K562 (cell line): ENCODE measurements at regions not wholly inside any gene's neighbourhood (a gene's known extent, or its start where the extent isn't known, plus 50 kb on each side); places are given as distances from the start of the nearest gene placed in this dataset.

Experiments used
- ATAC-seq: fragments of 200-7000 bp; cut with Tn5 transposase; 3 replicates; pipeline ENCODE4 v1.9.1; 2020; ENCODE audit warnings: moderate library complexity
- BruUV-seq: library from RNA; stranded (reverse); fragments of 400-500 nt; replicated peaks from 2 replicates; lab custom pipeline; 2021; lab: Mats Ljungman, UMichigan
- CTCF ChIA-PET: fragments of 300-600 bp; formaldehyde crosslinking; extraction: SDS; loops from one replicate; lab custom pipeline; 2021; ENCODE audit warnings: low intra/inter-chr PET ratio; lab: Yijun Ruan, JAX
- POLR2A ChIA-PET: fragments of 300-600, 350-650 bp; sonication (Branson Sonifier 250); formaldehyde crosslinking; extraction: SDS; loops from one replicate; lab custom pipeline; 2021; ENCODE audit warnings: antibody characterized with exemption, inconsistent platforms; lab: Yijun Ruan, JAX
- DNase-seq, 4 experiments: peaks; one replicate each; pipeline versions ENCODE4 v3.0.0 to v3.0.0-alpha.2; 2011 to 2018; ENCODE audit warnings: low spot score in 3 of 4, mixed read lengths in 3 of 4; ENCODE audit errors: extremely low read depth in 1 of 4
- FAIRE-seq: peaks from 2 replicates; lab custom pipeline; 2011; peaks lifted over from hg19 to GRCh38; lab: Jason Lieb, UNC
- H2AFZ ChIP-seq: 2 replicates; pipeline ENCODE4 v1.6.0; 2011; ENCODE audit warnings: low read depth, low read length, control low read depth, inconsistent platforms
- H3K27ac ChIP-seq: fragments of 200-600 bp; 3 replicates; pipeline ENCODE4 v1.8.0; 2011; ENCODE audit warnings: low read depth, mild to moderate bottlenecking, control low read depth, inconsistent platforms, low read length, moderate library complexity, mixed read lengths; ENCODE audit errors: extremely low read depth
- H3K27me3 ChIP-seq, 2 experiments: fragments of 300-600 bp in 1 of 2; 2 replicates in 1 of 2; 3 replicates in 1 of 2; pipeline versions ENCODE4 v1.6.0 to v1.8.0; 2011; ENCODE audit warnings: inconsistent platforms in 2 of 2, low read length in 2 of 2, mild to moderate bottlenecking in 1 of 2, mixed read lengths in 1 of 2, moderate library complexity in 1 of 2; ENCODE audit not compliant: control insufficient read depth in 2 of 2, insufficient read depth in 2 of 2
- H3K36me3 ChIP-seq: fragments of 300-600 bp; 3 replicates; pipeline ENCODE4 v1.8.0; 2011; ENCODE audit warnings: mild to moderate bottlenecking, low read length, inconsistent platforms; ENCODE audit not compliant: control insufficient read depth, insufficient read depth
- H3K4me1 ChIP-seq, 2 experiments: fragments of 200-600 bp in 1 of 2; replicated peaks in 1 of 2; 2 replicates in 1 of 2; 3 replicates in 1 of 2; pipeline versions ENCODE4 v1.5.1 to v1.8.0; 2011; ENCODE audit warnings: inconsistent platforms in 2 of 2, low read length in 2 of 2, mild to moderate bottlenecking in 1 of 2, mixed read lengths in 1 of 2, moderate library complexity in 1 of 2; ENCODE audit not compliant: control insufficient read depth in 2 of 2, insufficient read depth in 2 of 2
- H3K4me2 ChIP-seq: 2 replicates; pipeline ENCODE4 v1.6.1; 2011; ENCODE audit warnings: low read length, control low read depth, inconsistent platforms, mixed read lengths; ENCODE audit not compliant: insufficient read depth
- H3K4me3 ChIP-seq: fragments of 200-600 bp; sonication (generic), shearing (Covaris generic); 2 replicates; pipeline ENCODE4 v1.5.1; 2016; ENCODE audit warnings: control low read depth, inconsistent platforms
- H3K79me2 ChIP-seq: fragments of 200-600 bp; 3 replicates; pipeline ENCODE4 v1.8.0; 2011; ENCODE audit warnings: low read length, inconsistent platforms; ENCODE audit not compliant: control insufficient read depth, insufficient read depth
- H3K9ac ChIP-seq, 2 experiments: 2 replicates each; pipeline versions ENCODE4 v1.6.0 to v1.6.1; 2011; ENCODE audit warnings: low read depth in 2 of 2, low read length in 2 of 2, control low read depth in 1 of 2, inconsistent platforms in 1 of 2, mild to moderate bottlenecking in 1 of 2, mixed read lengths in 1 of 2; ENCODE audit not compliant: insufficient read depth in 1 of 2
- H3K9me1 ChIP-seq: one replicate; pipeline ENCODE4 v1.6.0; 2011; ENCODE audit warnings: inconsistent platforms, mild to moderate bottlenecking, low read length, moderate library complexity; ENCODE audit not compliant: control insufficient read depth, insufficient read depth
- H3K9me3 ChIP-seq: replicated peaks from 2 replicates; pipeline ENCODE4 v1.5.1; 2011; ENCODE audit warnings: low read depth, low read length, inconsistent platforms; ENCODE audit not compliant: control insufficient read depth, insufficient read depth
- H4K20me1 ChIP-seq: replicated peaks from 2 replicates; pipeline ENCODE4 v1.6.1; 2011; ENCODE audit warnings: low read length, inconsistent platforms, mixed read lengths; ENCODE audit not compliant: control insufficient read depth, insufficient read depth
- CBFA2T2 ChIP-seq: fragments of 450-650 bp; conservative IDR thresholded peaks from 2 replicates; pipeline ENCODE4 v1.6.1; 2017; ENCODE audit warnings: mild to moderate bottlenecking
- EZH2 ChIP-seq: IDR thresholded peaks from 2 replicates; pipeline ENCODE4 v1.6.1; 2012; ENCODE audit warnings: low read depth, mild to moderate bottlenecking, inconsistent platforms, low read length, borderline replicate concordance
- GMEB1 ChIP-seq: fragments of 250-450 bp; sonication (Bioruptor Pico); IDR thresholded peaks from 2 replicates; pipeline ENCODE4 v1.4.0; 2020; ENCODE audit warnings: mild to moderate bottlenecking
- SRSF7 ChIP-seq: fragments of 200-400 bp; formaldehyde crosslinking; optimal IDR thresholded peaks from 2 replicates; pipeline ENCODE3; 2017; ENCODE audit warnings: mild to moderate bottlenecking, low read depth, low read length
- ZNF586 ChIP-seq: fragments of 450-650 bp; formaldehyde crosslinking; conservative IDR thresholded peaks from 2 replicates; pipeline ENCODE4 v1.4.0; 2020; ENCODE audit warnings: mild to moderate bottlenecking, moderate library complexity
- ZNF668 ChIP-seq: fragments of 250-450 bp; sonication (Bioruptor Pico); IDR thresholded peaks from 2 replicates; pipeline ENCODE4 v1.8.0; 2022; ENCODE audit warnings: mild to moderate bottlenecking, inconsistent platforms
- WGBS: fragments of 100-300 bp; shearing (Covaris generic); methylation state at CpG from one replicate; pipeline ENCODE4 v1.1.6; 2016; ENCODE audit warnings: low coverage, mixed read lengths; ENCODE audit not compliant: insufficient coverage; ENCODE audit errors: missing lambda C conversion rate; 5-methylcytosine and 5-hydroxymethylcytosine counted together
- in situ Hi-C: fragments of 300-500 bp; cut with MboI; formaldehyde crosslinking; loops from 4 replicates; pipeline ENCODE4 v1.15.0; 2018; ENCODE audit warnings: inconsistent platforms, mixed read lengths
- intact Hi-C: fragments of 100-400 bp; cut with micrococcal nuclease; formaldehyde crosslinking; loops from 2 replicates; pipeline ENCODE4 v1.14.2; 2022

GRCh38 chr5:2334719-2335118, 416.8 kb downstream of the IRX2 start:
- ChIA-PET CTCF (no interaction called here), POLR2A (no interaction called here)
- no peaks in the 10 kb centered on the region for H3K4me1 ChIP-seq
- BruUV-seq = no TSS peak
- H3K9me3 ChIP-seq = no peaks in the 10 kb centered on the region
- H3K36me3 ChIP-seq = no peaks in the 10 kb centered on the region
- no peaks in the 10 kb centered on the region for H3K79me2 ChIP-seq
- H4K20me1 ChIP-seq = no peaks in the 10 kb centered on the region
- peaks cover 36 to 45% of the 10 kb centered on the region in 2 experiments; a peak in 4 of 5 replicates for H3K27me3 ChIP-seq
- H3K9me1 ChIP-seq = peaks cover 2% of the 10 kb centered on the region
- TF ChIP-seq ZNF586 = no peak
- TF ChIP-seq SRSF7 = no peak
- no peak for TF ChIP-seq CBFA2T2
- TF ChIP-seq EZH2 = no peak
- TF ChIP-seq ZNF668 (CRISPR knock-in tag) = no peak
- no peak for TF ChIP-seq GMEB1 (CRISPR knock-in tag)
- ATAC-seq (no peak), DNase-seq (no peak), FAIRE-seq (no peak)
- no peak overlapping the region for H3K4me2 ChIP-seq
- H2AFZ ChIP-seq = no peak overlapping the region
- no peak overlapping the region for H3K4me3 ChIP-seq
- no peak overlapping the region for H3K27ac ChIP-seq
- H3K9ac ChIP-seq = no peak overlapping the region
- intact Hi-C loops = no loop called here
- 1% methylated on average over 24 of the region's 24 CpGs for WGBS
- in situ Hi-C loops = no loop called here
